Esophagus squamous epithelium (tissue), 4 donors: ENCODE measurements at regions not wholly inside any gene's neighbourhood (a gene's known extent, or its start where the extent isn't known, plus 50 kb on each side); places are given as distances from the start of the nearest gene placed in this dataset.

Source experiments
- CTCF ChIP-seq, 6 experiments: fragments of 450-650 bp in 4 of 6; fragments of 200-600 bp in 2 of 6; sonication (generic) in 2 of 6; IDR thresholded peaks; one replicate each; pipeline ENCODE4 v1.5.1; 2016 to 2019; ENCODE audit warnings: antibody characterized with exemption in 6 of 6, mild to moderate bottlenecking in 4 of 6, moderate library complexity in 4 of 6
- POLR2A ChIP-seq, 4 donors: fragments of 450-650 bp; IDR thresholded peaks; one replicate each; pipeline ENCODE4 v1.6.1; 2017; ENCODE audit warnings: antibody characterized with exemption in 4 of 4, mild to moderate bottlenecking in 4 of 4, moderate library complexity in 3 of 4

GRCh38 chr2:784753-785152 lies 107.5 kb upstream of the TMEM18 start:
- TF ChIP-seq CTCF (IDR thresholded peaks at IDR 0.05) (no peak), POLR2A (IDR thresholded peaks at IDR 0.05) (no peak)
